GM19452 (cell line): ENCODE measurements at regions not wholly inside any gene's neighbourhood (a gene's known extent, or its start where the extent isn't known, plus 50 kb on each side); places are given as distances from the start of the nearest gene placed in this dataset.
A peak's percentile ranks its signal among the peaks of the same experiment; 100 is the strongest.
"Not testable (repeated sequence)": the region's sequence is repeated elsewhere in the genome, so short reads cannot be mapped to it uniquely, and the experiment has no call there.

Experiments used
- ATAC-seq: cut with Tn5 transposase; IDR thresholded peaks from one replicate; pipeline ENCODE4 v1.9.1; 2021; ENCODE audit not compliant: unreplicated experiment

DNA sequence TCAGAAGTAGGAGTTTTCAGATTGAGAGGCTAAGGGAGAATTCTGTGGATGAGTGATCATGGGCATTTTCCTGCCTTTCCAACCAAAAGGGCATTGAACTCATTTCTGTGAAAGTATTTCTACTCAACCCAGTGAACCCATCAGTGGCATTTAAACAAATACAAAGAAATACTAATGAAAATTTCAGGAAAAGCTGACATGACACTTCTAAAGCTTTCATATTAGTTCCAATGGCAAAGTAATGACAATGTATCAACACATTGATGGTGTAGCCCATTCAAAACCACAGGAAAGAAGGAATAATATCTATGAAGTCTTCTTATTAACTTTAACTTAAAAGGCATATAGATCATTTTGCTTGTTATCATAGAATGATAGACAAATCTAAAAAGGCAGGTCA lies 183.5 kb upstream of the ANXA10 start:
- no peak for ATAC-seq

DNA sequence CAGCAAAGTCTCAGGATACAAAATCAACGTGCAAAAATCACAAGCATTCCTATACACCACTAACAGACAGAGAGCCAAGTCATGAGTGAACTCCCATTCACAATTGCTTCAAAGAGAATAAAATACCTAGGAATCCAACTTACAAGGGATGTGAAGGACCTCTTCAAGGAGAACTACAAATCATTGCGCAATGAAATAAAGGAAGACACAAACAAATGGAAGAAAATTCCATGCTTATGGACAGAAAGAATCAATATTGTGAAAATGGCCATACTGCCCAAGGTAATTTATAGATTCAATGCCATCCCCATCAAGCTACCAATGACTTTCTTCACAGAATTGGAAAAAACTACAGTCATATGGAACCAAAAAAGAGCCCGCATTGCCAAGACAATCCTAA lies 179.8 kb upstream of the ANXA10 start:
- ATAC-seq = not testable (repeated sequence)

DNA sequence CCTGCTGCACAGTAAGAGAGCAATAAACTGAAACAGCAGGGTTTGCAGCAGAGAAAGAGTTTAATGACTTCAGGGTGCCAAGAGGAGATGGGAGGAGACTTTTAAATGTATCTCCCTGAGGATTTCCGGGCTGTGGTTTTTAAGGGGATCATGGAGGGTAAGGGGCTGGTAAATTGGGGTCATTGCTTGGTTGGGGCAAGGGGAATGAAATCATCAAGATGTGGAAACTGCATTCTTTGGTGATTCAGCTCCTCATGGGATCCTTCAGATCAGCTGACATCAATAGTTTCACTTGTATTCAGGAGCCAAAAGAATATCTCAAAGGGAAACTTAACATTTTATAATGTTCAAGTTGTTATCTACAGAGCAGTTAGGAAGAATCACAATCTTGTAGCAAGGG lies 174.3 kb upstream of the ANXA10 start:
- no peak for ATAC-seq

- ATAC-seq = no peak
These were observed 162.2 kb upstream of the ANXA10 start for GRCh38 chr4:167930166-167930565.

- no peak for ATAC-seq
These were observed 158.1 kb upstream of the ANXA10 start for GRCh38 chr4:167934216-167934615.

DNA sequence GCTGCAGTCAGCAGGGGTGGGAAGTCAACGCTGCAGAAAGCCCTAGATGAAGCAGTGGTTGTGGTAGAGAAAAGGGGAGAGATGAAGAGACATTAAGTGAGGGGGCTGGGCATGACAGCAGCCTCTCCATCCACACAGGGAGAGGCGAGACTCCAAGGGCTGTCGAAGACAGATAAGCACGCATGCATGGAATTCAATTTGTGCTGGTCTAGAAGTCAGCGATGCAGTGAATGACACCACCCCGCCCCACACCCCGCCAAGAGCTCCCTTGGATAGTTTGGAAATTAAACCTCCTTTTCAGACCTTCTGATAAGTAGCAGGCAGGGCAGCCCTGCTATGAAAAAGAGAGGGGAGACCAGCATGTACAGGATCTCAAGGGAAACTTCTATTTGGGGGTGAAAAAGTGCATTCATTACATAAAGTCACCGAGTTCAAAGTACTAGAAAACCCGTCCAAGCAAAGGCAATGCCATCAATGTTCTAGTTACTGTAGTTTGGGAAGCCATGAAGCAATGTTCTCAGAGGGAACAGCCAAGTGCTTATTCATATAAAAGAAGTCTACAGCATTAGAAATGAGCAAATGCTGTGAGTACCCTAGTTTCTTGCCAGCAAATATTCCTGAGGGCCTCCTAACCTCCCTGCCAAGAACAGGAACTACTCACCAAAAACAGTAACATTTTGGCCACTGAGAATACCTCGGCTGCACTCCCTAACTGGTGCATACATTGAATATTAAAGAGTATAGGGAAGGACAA lies 152.3 kb upstream of the ANXA10 start:
- ATAC-seq = no peak

GRCh38 chr4:167943872-167944505 lies 148.3 kb upstream of the ANXA10 start:
- ATAC-seq = peak; percentile 44

DNA sequence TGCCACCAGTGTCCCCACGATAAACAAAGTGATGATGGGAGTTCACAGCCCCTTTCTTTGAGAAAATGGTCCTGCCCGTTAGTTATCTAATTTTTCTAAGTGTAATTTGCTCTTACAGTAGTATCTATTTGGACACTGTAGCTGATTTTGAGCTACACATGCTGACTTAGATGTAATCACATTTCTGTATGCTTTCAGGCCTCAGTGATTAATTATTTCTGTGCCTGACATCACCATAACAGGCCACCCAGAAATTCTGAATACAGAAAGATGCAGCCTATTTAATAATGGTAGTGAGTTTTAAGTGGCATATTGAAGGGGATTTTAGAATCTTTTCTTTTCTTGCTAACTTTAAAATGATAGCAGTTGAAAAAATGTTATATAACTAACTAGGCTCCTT lies 147.6 kb upstream of the ANXA10 start:
- no peak for ATAC-seq

GRCh38 chr4:167955006-167955405 lies 137.3 kb upstream of the ANXA10 start:
- no peak for ATAC-seq

- ATAC-seq = no peak
These were observed 135.7 kb upstream of the ANXA10 start for GRCh38 chr4:167956676-167957075.

DNA sequence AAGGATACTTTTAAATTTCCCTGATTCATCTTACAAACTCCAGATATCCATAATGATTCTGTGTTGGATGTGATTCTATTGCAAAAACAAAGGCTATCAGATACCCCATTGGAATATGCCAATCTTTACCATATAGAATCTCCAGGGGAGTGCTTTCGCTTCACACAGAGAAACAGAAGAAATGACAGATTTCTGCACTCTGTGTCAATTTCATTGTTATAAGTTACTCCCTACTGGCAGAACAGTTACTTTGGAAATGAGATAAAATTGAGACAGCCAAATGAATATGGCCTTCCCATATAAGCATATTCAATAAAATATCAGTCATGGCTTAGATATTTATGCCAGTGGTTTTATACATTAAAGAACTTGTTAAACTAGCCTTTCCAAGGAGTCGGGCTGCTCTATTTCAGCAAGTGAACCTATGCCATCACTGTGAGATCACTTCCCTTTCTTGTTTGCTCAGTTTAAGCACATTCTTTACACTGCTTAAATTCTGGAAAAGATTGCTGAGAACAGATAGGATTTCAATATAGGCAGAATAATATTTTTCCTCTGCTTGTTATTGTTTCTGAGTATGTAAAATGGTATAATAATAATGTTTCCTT lies 127.5 kb upstream of the ANXA10 start:
- ATAC-seq = no peak

DNA sequence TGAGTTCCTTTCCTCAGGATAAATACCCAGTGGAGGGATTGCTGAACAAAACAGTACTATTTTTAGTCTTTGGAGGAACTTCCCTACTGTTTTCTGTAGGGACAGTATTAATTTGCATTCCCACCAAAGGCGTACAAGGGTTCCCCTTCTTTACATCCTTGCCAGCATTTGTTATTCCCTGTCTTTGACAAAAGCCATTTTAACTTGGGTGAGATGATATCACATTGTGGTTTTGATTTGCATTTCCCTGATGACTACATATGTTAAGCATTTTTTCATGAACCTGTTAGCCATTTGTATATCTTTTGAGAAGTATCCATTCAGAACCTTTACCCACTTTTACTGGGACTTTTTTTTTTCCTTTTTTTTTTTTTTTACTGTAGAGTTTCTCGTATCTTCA lies 126.2 kb upstream of the ANXA10 start:
- ATAC-seq = no peak

DNA sequence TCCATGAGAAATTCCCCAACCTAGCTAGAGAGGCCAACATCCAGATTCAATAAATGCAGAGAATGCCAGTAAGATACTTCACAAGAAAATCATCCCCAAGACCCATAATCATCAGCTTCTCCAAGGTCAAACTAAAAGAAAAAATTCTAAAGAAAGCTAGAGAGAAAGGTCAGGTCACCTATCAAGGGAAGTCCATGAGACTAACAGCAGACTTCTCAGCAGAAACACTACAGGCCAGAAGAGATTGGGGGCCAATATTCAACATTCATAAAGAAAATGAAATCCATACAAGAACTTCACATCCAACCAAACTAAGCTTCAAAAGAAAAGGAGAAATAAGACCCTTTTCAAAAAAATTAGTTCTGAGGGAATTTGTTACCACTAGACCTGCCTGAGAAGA lies 118.8 kb upstream of the ANXA10 start:
- ATAC-seq = no peak

DNA sequence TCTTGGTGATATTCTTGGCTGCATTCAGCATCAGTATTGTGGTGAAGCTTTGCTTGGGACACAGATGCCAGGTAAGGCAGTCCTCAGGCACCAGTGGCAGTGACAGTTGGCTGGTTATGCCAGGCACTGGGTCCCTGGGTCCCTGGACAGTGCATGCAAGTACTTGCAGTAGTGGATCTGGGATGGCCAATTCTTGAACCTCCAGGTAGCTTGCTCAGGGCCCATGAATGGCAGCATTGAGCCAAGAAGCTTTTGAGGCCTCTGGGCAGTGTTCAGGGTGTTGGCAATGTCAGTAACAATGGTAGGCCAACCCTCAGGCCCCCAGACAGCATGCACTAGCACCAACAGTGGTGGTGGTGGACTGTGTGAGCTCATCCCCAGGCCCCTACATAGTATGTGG lies 106.8 kb upstream of the ANXA10 start:
- ATAC-seq = no peak

GRCh38 chr4:167986044-167986443 lies 106.3 kb upstream of the ANXA10 start:
- no peak for ATAC-seq

DNA sequence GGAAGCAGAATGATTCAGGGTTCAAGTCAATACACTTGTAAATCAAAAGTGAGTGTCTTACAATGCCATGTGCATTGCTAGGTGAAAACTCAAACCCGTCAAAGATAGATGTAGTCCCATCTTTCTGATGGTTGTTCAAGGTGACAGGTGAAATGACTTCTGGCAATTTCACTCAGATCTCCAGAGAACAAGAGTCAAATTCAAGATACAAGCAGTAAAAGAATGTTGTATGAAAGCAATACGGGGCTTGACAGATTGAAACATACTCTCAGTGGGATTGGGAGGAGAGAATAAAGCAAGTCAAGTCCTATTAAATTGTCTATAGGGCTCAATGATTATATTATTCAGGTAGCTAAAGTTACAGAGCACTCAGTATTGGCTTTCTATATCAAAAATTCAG lies 105.1 kb upstream of the ANXA10 start:
- no peak for ATAC-seq

- no peak for ATAC-seq
These were observed 102.5 kb upstream of the ANXA10 start for GRCh38 chr4:167989815-167990214.

- ATAC-seq = not testable (repeated sequence)
These were observed 84.2 kb upstream of the ANXA10 start for GRCh38 chr4:168008112-168008511.

DNA sequence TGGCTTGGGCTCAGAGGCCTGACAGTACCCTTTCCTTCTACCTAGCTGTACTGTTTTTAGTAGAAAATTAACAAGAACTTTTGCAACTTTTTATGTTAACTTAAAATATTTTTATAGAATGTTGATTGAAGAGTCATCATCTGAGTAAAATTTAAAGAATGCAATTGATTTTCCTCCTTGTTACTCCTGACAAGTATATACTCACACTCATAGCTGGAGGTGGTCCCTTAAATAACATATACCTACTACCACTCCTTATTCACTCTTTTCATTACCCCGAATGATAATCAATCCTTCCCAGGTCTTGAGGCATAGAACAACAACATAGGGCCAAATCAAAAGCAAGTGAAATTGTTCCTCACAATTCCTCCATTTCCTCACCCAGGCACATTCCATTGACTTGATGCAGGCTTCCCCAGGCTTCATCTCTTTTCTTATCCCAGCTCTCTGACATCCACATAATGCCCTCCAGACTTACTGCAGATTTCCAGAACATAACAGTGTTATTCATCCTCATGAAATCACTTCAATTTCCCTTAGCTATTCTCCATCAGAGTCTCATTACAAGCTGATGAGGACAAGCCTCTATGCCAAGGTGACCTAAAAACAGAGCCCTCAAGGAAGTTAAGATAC lies 73.2 kb upstream of the ANXA10 start:
- no peak for ATAC-seq

GRCh38 chr4:168019921-168020320 lies 72.4 kb upstream of the ANXA10 start:
- no peak for ATAC-seq

- no peak for ATAC-seq
These were observed 70.7 kb upstream of the ANXA10 start for GRCh38 chr4:168021666-168022065.

DNA sequence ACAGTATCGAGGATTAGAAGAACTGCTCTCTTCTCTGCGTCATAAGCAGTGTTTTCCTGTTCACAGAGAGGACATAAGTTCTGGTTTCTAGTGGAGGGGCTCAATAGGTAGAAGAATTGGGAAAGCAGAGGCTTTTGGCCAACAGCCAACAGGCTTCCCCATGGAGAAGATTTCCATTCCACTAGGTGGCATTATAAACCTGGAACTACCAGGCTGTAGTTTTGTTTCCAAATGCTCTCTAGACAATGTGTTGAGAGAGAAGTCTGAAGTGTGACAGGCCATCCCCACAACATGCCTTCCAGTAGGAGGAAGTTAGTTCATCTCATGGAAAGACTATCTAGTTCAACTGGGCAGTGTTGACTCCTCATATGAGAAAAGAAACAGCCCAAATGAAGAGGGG lies 63.8 kb upstream of the ANXA10 start:
- no peak for ATAC-seq
